HL-60 (cell line): ENCODE measurements at regions not wholly inside any gene's neighbourhood (a gene's known extent, or its start where the extent isn't known, plus 50 kb on each side); places are given as distances from the start of the nearest gene placed in this dataset.

Experiments used
- DNase-seq, 2 experiments: peaks; one replicate each; pipeline ENCODE4 v3.0.0-alpha.2; 2010 to 2020; ENCODE audit warnings: low read depth in 1 of 2, low spot score in 1 of 2
- H3K27ac ChIP-seq: fragments of 250-450 bp; sonication (Bioruptor Pico); replicated peaks from 2 replicates; pipeline ENCODE4 v1.5.1; 2020; ENCODE audit warnings: mild to moderate bottlenecking, moderate library complexity
- H3K27me3 ChIP-seq: fragments of 250-450 bp; sonication (Bioruptor Pico); 2 replicates; pipeline ENCODE4 v1.5.1; 2021; ENCODE audit warnings: mild to moderate bottlenecking, moderate library complexity; ENCODE audit not compliant: insufficient read depth, poor library complexity, severe bottlenecking
- H3K4me3 ChIP-seq: replicated peaks from 2 replicates; pipeline ENCODE4 v1.5.1; 2011; ENCODE audit warnings: mild to moderate bottlenecking, control low read depth, low read length; ENCODE audit not compliant: insufficient read depth
- CTCF ChIP-seq: IDR thresholded peaks from one replicate; pipeline ENCODE4 v1.5.1; 2011; ENCODE audit warnings: low read length, control low read depth, inconsistent platforms; ENCODE audit not compliant: insufficient read depth
- GABPA ChIP-seq: IDR thresholded peaks from 2 replicates; pipeline ENCODE4 v1.6.1; 2012; ENCODE audit warnings: low read depth
- POLR2AphosphoS5 ChIP-seq: IDR thresholded peaks from 2 replicates; pipeline ENCODE4 v1.6.1; 2012; ENCODE audit warnings: low read depth
- REST ChIP-seq: IDR thresholded peaks from 2 replicates; pipeline ENCODE4 v1.6.1; 2012; ENCODE audit warnings: low read depth; ENCODE audit not compliant: insufficient replicate concordance
- SPI1 ChIP-seq: IDR thresholded peaks from 2 replicates; pipeline ENCODE4 v1.6.1; 2012; ENCODE audit warnings: low read depth, mild to moderate bottlenecking, borderline replicate concordance

GRCh38 chr5:39774605-39775004, 349.8 kb upstream of the DAB2 start:
- no peak overlapping the region for H3K4me3 ChIP-seq
- no peak overlapping the region for H3K27ac ChIP-seq
- no peak for DNase-seq
- no peaks in the 10 kb centered on the region for H3K27me3 ChIP-seq
- TF ChIP-seq POLR2AphosphoS5: no peak
- no peak for TF ChIP-seq GABPA
- TF ChIP-seq SPI1: no peak
- TF ChIP-seq CTCF: no peak
- TF ChIP-seq REST: no peak

- Histone ChIP-seq H3K27me3 (no peaks in the 10 kb centered on the region), H3K4me3 (no peak overlapping the region), H3K27ac (no peak overlapping the region)
- DNase-seq: no peak
- TF ChIP-seq GABPA (no peak), CTCF (no peak), REST (no peak), SPI1 (no peak), POLR2AphosphoS5 (no peak)
Observed at GRCh38 chr5:39772307-39772706, 347.5 kb upstream of the DAB2 start.

- Histone ChIP-seq H3K27me3 (no peaks in the 10 kb centered on the region), H3K27ac (no peak overlapping the region), H3K4me3 (no peak overlapping the region)
- TF ChIP-seq CTCF (no peak), GABPA (no peak), REST (no peak), SPI1 (no peak), POLR2AphosphoS5 (no peak)
- DNase-seq: no peak
Observed at GRCh38 chr5:39767916-39768315, 343.1 kb upstream of the DAB2 start.
